K562 (cell line): ENCODE measurements at regions not wholly inside any gene's neighbourhood (a gene's known extent, or its start where the extent isn't known, plus 50 kb on each side); places are given as distances from the start of the nearest gene placed in this dataset.

Experiments
- ATAC-seq: fragments of 200-7000 bp; cut with Tn5 transposase; 3 replicates; pipeline ENCODE4 v1.9.1; 2020; ENCODE audit warnings: moderate library complexity
- BruUV-seq: library from RNA; stranded (reverse); fragments of 400-500 nt; replicated peaks from 2 replicates; lab custom pipeline; 2021; lab: Mats Ljungman, UMichigan
- CTCF ChIA-PET: fragments of 300-600 bp; formaldehyde crosslinking; extraction: SDS; loops from one replicate; lab custom pipeline; 2021; ENCODE audit warnings: low intra/inter-chr PET ratio; lab: Yijun Ruan, JAX
- POLR2A ChIA-PET: fragments of 300-600, 350-650 bp; sonication (Branson Sonifier 250); formaldehyde crosslinking; extraction: SDS; loops from one replicate; lab custom pipeline; 2021; ENCODE audit warnings: antibody characterized with exemption, inconsistent platforms; lab: Yijun Ruan, JAX
- DNase-seq, 4 experiments: peaks; one replicate each; pipeline versions ENCODE4 v3.0.0 to v3.0.0-alpha.2; 2011 to 2018; ENCODE audit warnings: low spot score in 3 of 4, mixed read lengths in 3 of 4; ENCODE audit errors: extremely low read depth in 1 of 4
- FAIRE-seq: peaks from 2 replicates; lab custom pipeline; 2011; peaks lifted over from hg19 to GRCh38; lab: Jason Lieb, UNC
- H2AFZ ChIP-seq: 2 replicates; pipeline ENCODE4 v1.6.0; 2011; ENCODE audit warnings: low read depth, low read length, control low read depth, inconsistent platforms
- H3K27ac ChIP-seq: fragments of 200-600 bp; 3 replicates; pipeline ENCODE4 v1.8.0; 2011; ENCODE audit warnings: low read depth, mild to moderate bottlenecking, control low read depth, inconsistent platforms, low read length, moderate library complexity, mixed read lengths; ENCODE audit errors: extremely low read depth
- H3K27me3 ChIP-seq, 2 experiments: fragments of 300-600 bp in 1 of 2; 2 replicates in 1 of 2; 3 replicates in 1 of 2; pipeline versions ENCODE4 v1.6.0 to v1.8.0; 2011; ENCODE audit warnings: inconsistent platforms in 2 of 2, low read length in 2 of 2, mild to moderate bottlenecking in 1 of 2, mixed read lengths in 1 of 2, moderate library complexity in 1 of 2; ENCODE audit not compliant: control insufficient read depth in 2 of 2, insufficient read depth in 2 of 2
- H3K36me3 ChIP-seq: fragments of 300-600 bp; 3 replicates; pipeline ENCODE4 v1.8.0; 2011; ENCODE audit warnings: mild to moderate bottlenecking, low read length, inconsistent platforms; ENCODE audit not compliant: control insufficient read depth, insufficient read depth
- H3K4me1 ChIP-seq, 2 experiments: fragments of 200-600 bp in 1 of 2; replicated peaks in 1 of 2; 2 replicates in 1 of 2; 3 replicates in 1 of 2; pipeline versions ENCODE4 v1.5.1 to v1.8.0; 2011; ENCODE audit warnings: inconsistent platforms in 2 of 2, low read length in 2 of 2, mild to moderate bottlenecking in 1 of 2, mixed read lengths in 1 of 2, moderate library complexity in 1 of 2; ENCODE audit not compliant: control insufficient read depth in 2 of 2, insufficient read depth in 2 of 2
- H3K4me2 ChIP-seq: 2 replicates; pipeline ENCODE4 v1.6.1; 2011; ENCODE audit warnings: low read length, control low read depth, inconsistent platforms, mixed read lengths; ENCODE audit not compliant: insufficient read depth
- H3K4me3 ChIP-seq: fragments of 200-600 bp; sonication (generic), shearing (Covaris generic); 2 replicates; pipeline ENCODE4 v1.5.1; 2016; ENCODE audit warnings: control low read depth, inconsistent platforms
- H3K79me2 ChIP-seq: fragments of 200-600 bp; 3 replicates; pipeline ENCODE4 v1.8.0; 2011; ENCODE audit warnings: low read length, inconsistent platforms; ENCODE audit not compliant: control insufficient read depth, insufficient read depth
- H3K9ac ChIP-seq, 2 experiments: 2 replicates each; pipeline versions ENCODE4 v1.6.0 to v1.6.1; 2011; ENCODE audit warnings: low read depth in 2 of 2, low read length in 2 of 2, control low read depth in 1 of 2, inconsistent platforms in 1 of 2, mild to moderate bottlenecking in 1 of 2, mixed read lengths in 1 of 2; ENCODE audit not compliant: insufficient read depth in 1 of 2
- H3K9me1 ChIP-seq: one replicate; pipeline ENCODE4 v1.6.0; 2011; ENCODE audit warnings: inconsistent platforms, mild to moderate bottlenecking, low read length, moderate library complexity; ENCODE audit not compliant: control insufficient read depth, insufficient read depth
- H3K9me3 ChIP-seq: replicated peaks from 2 replicates; pipeline ENCODE4 v1.5.1; 2011; ENCODE audit warnings: low read depth, low read length, inconsistent platforms; ENCODE audit not compliant: control insufficient read depth, insufficient read depth
- H4K20me1 ChIP-seq: replicated peaks from 2 replicates; pipeline ENCODE4 v1.6.1; 2011; ENCODE audit warnings: low read length, inconsistent platforms, mixed read lengths; ENCODE audit not compliant: control insufficient read depth, insufficient read depth
- CEBPG ChIP-seq, 3 experiments: fragments of 200-800 bp in 1 of 3; sonication (Bioruptor generic) in 1 of 3; sonication (generic) in 1 of 3; formaldehyde crosslinking in 1 of 3; IDR thresholded peaks in 2 of 3; conservative IDR thresholded peaks in 1 of 3; 2 replicates each; pipeline versions ENCODE4 v1.6.1 to v1.8.0; 2016 to 2022; ENCODE audit warnings: missing compliant biosample characterization in 2 of 3, missing genetic modification characterization in 2 of 3, mild to moderate bottlenecking in 1 of 3, missing genetic modification reagents in 1 of 3
- CHD1 ChIP-seq: fragments of 200-600 bp; sonication (generic); IDR thresholded peaks from one replicate; pipeline ENCODE4 v1.6.1; 2012; ENCODE audit warnings: mild to moderate bottlenecking, moderate library complexity, low read length, inconsistent platforms
- E2F3 ChIP-seq: fragments of 250-450 bp; sonication (Bioruptor Pico); IDR thresholded peaks from 2 replicates; pipeline ENCODE4 v1.4.0; 2020; ENCODE audit warnings: mild to moderate bottlenecking
- ELF4 ChIP-seq: fragments of 450-650 bp; formaldehyde crosslinking; IDR thresholded peaks from 2 replicates; pipeline ENCODE4 v1.4.0; 2022; ENCODE audit warnings: missing genetic modification characterization
- ILF3 ChIP-seq: fragments of 450-650 bp; IDR thresholded peaks from 2 replicates; pipeline ENCODE4 v1.6.1; 2018; ENCODE audit warnings: antibody characterized with exemption, mild to moderate bottlenecking, moderate library complexity, borderline replicate concordance
- RFX7 ChIP-seq: fragments of 250-450 bp; sonication (Bioruptor Pico); IDR thresholded peaks from 2 replicates; pipeline ENCODE4 v1.5.1; 2021; ENCODE audit warnings: mild to moderate bottlenecking
- SRF ChIP-seq, 2 experiments: fragments of 250-450, 450-650 bp in 1 of 2; sonication (Bioruptor Pico) in 1 of 2; sonication (generic) in 1 of 2; formaldehyde crosslinking; IDR thresholded peaks; 2 replicates each; pipeline versions ENCODE4 v1.5.0 to v1.5.1; 2020 to 2022; ENCODE audit warnings: mild to moderate bottlenecking in 1 of 2, missing genetic modification reagents in 1 of 2
- ZBTB26 ChIP-seq: fragments of 450-650 bp; formaldehyde crosslinking; IDR thresholded peaks from 2 replicates; pipeline ENCODE4 v1.4.0; 2022; ENCODE audit warnings: missing genetic modification characterization
- ZNF121 ChIP-seq: sonication (generic); formaldehyde crosslinking; conservative IDR thresholded peaks from 2 replicates; pipeline ENCODE4 v1.8.0; 2022; ENCODE audit warnings: missing genetic modification reagents
- ZNF263 ChIP-seq: sonication (generic); formaldehyde crosslinking; IDR thresholded peaks from 2 replicates; pipeline ENCODE4 v1.8.0; 2022; ENCODE audit warnings: mild to moderate bottlenecking, missing genetic modification reagents, borderline replicate concordance
- ZNF507 ChIP-seq: conservative IDR thresholded peaks from 2 replicates; pipeline ENCODE4 v1.6.1; 2017; ENCODE audit warnings: missing genetic modification characterization, missing compliant biosample characterization
- WGBS: fragments of 100-300 bp; shearing (Covaris generic); methylation state at CpG from one replicate; pipeline ENCODE4 v1.1.6; 2016; ENCODE audit warnings: low coverage, mixed read lengths; ENCODE audit not compliant: insufficient coverage; ENCODE audit errors: missing lambda C conversion rate; 5-methylcytosine and 5-hydroxymethylcytosine counted together
- in situ Hi-C: fragments of 300-500 bp; cut with MboI; formaldehyde crosslinking; loops from 4 replicates; pipeline ENCODE4 v1.15.0; 2018; ENCODE audit warnings: inconsistent platforms, mixed read lengths
- intact Hi-C: fragments of 100-400 bp; cut with micrococcal nuclease; formaldehyde crosslinking; loops from 2 replicates; pipeline ENCODE4 v1.14.2; 2022

- Histone ChIP-seq H3K4me3 (no peak overlapping the region), H3K36me3 (no peaks in the 10 kb centered on the region), H3K27ac (no peak overlapping the region), H3K27me3 (peaks cover 8 to 13% of the 10 kb centered on the region in 2 experiments; a peak in 3 of 5 replicates), H3K4me1 (no peaks in the 10 kb centered on the region), H4K20me1 (no peaks in the 10 kb centered on the region), H3K9ac (no peak overlapping the region), H3K9me1 (no peaks in the 10 kb centered on the region), H2AFZ (no peak overlapping the region), H3K9me3 (no peaks in the 10 kb centered on the region), H3K79me2 (no peaks in the 10 kb centered on the region), H3K4me2 (no peak overlapping the region)
- ATAC-seq, result no peak
- ChIA-PET CTCF (no interaction called here), POLR2A (no interaction called here)
- BruUV-seq, result no TSS peak
- in situ Hi-C loops, result loop anchor here (5.0 kb wide), 1 partner anchor 200 kb away; no protein-coding TSS in a partner anchor
- TF ChIP-seq CEBPG (CRISPR knock-in tag; IDR thresholded peaks at IDR 0.05) (no peak), CEBPG (tag; conservative IDR thresholded peaks at IDR 0.05 in 1 of 2, IDR thresholded peaks at IDR 0.05 in 1 of 2) (0 out of 4 replicates have a peak, but pooled peaks of 1 of the 2 experiments have one; percentile 31), ELF4 (CRISPR knock-in tag) (no peak)
- intact Hi-C loops, result no loop called here
- no peak for DNase-seq
- FAIRE-seq, result no peak
- 0% methylated on average over 4 of the region's 4 CpGs for WGBS
These were observed 136.3 kb upstream of the SERP2 start for GRCh38 chr13:44237276-44237767.

- no peaks in the 10 kb centered on the region for H3K79me2 ChIP-seq
- H3K9me1 ChIP-seq, result no peaks in the 10 kb centered on the region
- FAIRE-seq (no peak), ATAC-seq (no peak)
- no peaks in the 10 kb centered on the region for H3K36me3 ChIP-seq
- TF ChIP-seq RFX7 (CRISPR knock-in tag) (no peak), E2F3 (CRISPR knock-in tag) (no peak), CHD1 (no peak), ZNF507 (tag) (no peak), ZNF121 (no peak), ILF3 (no peak), ZNF263 (CRISPR knock-in tag) (no peak), SRF (CRISPR knock-in tag; IDR thresholded peaks at IDR 0.05) (no peak), ZBTB26 (CRISPR knock-in tag) (no peak)
- TF ChIP-seq, all 486 proteins: peak for 0
- CTCF ChIA-PET, result no interaction called here
- Histone ChIP-seq H2AFZ (no peak overlapping the region), H3K9me3 (no peaks in the 10 kb centered on the region), H3K4me3 (no peak overlapping the region), H3K4me2 (no peak overlapping the region), H3K4me1 (no peaks in the 10 kb centered on the region), H3K27me3 (peaks cover 4 to 10% of the 10 kb centered on the region in 2 experiments; a peak in 3 of 5 replicates), H3K27ac (no peak overlapping the region), H3K9ac (no peak overlapping the region), H4K20me1 (no peaks in the 10 kb centered on the region)
- in situ Hi-C loops, result loop anchor here (5.0 kb wide), 1 partner anchor 199 kb away; no protein-coding TSS in a partner anchor
- DNase-seq, result no peak
- BruUV-seq, result no TSS peak
- WGBS, result 4% methylated on average over 4 of the region's 4 CpGs
- POLR2A ChIA-PET, result no interaction called here
- intact Hi-C loops, result no loop called here
These were observed 135.7 kb upstream of the SERP2 start for GRCh38 chr13:44237881-44238421.
